HG03039 (cell line): ENCODE measurements at regions not wholly inside any gene's neighbourhood (a gene's known extent, or its start where the extent isn't known, plus 50 kb on each side); places are given as distances from the start of the nearest gene placed in this dataset.

Source experiments
- ATAC-seq: cut with Tn5 transposase; IDR thresholded peaks from one replicate; pipeline ENCODE4 v1.9.1; 2021; ENCODE audit warnings: mild to moderate bottlenecking, moderate library complexity; ENCODE audit not compliant: unreplicated experiment

DNA sequence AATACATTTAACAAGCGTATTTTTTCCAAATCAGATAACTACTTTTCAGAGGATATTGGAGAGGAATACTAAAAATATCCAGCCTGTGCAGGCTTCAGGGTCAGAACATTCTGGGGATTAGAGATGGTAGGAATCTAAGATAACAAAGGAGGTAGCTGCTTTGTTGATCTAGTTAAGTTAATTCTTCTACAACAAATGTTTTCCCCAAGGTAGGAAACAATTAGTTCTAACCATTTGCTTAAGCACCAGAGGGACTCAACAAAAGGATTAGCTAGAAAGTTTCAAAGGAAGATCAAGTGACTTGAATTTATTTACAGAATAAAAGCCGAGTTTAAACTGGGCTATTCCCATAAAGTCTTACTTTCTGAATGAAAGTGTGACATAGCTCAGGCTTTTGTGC is 524.2 kb downstream of the TMTC2 start:
- ATAC-seq = no peak

DNA sequence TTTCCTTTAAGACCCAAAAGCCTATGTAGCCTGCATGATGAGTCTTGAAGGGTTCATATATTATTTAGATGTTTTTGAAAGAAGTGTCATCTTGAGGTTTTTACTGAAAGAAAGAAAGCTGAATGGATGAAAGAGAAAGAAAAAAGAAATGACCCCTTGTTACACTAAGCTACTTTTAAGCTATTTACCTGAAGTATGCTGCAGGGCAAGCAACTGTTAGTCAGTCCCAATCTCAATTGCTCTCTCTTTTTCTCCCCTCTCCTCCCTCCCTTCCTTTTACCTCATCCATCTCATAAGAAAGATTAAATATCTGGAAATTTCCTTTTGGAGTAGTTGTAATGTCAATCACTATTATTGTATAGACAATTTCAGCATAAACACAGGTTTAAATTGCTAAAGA is 512.4 kb downstream of the TMTC2 start:
- ATAC-seq = no peak

DNA sequence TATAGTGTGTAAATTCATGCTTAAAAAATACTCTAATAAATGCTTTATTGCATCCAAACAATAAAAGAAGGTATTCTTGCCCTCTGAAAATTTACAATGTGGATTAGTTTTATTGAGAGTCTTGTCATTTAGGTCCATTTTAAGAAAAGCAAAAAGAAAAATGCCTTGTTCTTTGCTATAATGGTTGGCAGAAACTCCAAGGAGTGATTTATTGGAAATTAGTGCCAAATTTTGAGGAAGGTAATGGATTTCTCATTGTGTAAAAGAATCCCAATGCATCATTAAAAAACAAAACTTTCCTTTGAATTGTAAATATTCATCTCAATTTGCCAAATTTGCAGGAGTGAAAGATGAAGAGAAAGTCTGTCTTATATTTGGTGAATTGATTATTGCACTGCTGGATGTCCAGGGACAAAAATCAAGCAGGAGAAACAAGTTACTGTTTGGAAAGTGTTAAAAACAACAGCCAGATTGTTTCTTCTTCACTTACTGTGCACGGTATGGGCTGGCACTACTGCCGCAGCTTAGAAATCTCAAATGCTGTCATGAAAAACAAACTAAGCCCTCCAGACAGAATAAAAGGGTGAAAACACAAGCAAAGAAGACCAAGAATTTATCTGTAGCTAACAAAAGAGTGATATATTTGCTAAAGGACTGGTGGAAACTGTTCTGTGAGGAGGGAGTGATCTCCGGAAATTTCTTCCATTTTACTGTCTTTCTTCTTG is 511.7 kb downstream of the TMTC2 start:
- no peak for ATAC-seq

DNA sequence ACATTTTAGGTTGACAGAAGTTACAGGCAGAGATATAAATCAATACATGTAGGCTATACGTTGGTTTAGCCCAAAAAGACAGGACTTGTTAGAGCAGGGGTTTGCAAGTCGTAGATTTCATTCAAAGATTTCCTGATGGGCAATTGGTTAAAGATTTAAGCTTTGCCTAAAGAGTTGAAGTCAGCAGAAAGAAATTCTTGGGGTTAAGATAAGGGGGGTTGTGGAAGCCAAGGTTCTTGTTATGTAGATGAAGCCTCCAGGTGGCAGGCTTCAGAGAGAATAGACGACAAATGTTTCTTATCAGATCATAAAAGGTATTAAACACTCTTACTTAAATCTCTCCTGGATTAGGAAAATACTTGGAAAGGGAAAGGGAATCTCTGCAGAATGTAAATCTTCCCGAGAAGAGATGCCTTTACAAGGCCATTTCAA is 510.8 kb downstream of the TMTC2 start:
- no peak for ATAC-seq

DNA sequence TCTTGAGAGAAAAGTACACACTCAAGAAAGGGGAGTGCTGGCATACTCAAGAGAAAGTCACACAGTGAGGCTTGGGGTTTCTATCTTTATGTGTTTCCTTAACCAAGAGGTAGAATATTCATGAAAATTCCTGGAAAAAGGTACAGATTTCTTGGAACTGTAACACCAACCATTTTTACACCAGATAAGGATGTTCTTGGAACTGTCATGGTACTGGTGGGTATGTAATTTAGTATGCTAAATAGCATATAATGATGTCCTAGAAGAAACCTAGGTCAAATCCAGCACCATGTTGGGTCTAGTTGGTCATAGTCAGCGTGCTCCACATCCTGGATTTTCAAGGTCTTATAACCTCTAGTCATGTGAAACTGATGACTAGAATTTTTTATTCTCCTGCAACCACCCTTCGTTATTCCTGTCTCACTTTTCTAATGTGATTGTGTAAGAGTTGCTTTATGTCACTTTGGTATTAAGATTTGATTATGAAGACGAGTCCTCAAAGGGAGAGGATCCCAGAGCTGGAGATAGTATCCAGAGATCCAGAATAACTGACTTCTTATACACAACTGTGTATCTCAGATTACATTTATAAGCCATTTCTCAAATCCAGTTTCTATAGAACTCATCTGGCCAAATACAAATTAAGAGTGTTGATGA is 510.1 kb downstream of the TMTC2 start:
- no peak for ATAC-seq

DNA sequence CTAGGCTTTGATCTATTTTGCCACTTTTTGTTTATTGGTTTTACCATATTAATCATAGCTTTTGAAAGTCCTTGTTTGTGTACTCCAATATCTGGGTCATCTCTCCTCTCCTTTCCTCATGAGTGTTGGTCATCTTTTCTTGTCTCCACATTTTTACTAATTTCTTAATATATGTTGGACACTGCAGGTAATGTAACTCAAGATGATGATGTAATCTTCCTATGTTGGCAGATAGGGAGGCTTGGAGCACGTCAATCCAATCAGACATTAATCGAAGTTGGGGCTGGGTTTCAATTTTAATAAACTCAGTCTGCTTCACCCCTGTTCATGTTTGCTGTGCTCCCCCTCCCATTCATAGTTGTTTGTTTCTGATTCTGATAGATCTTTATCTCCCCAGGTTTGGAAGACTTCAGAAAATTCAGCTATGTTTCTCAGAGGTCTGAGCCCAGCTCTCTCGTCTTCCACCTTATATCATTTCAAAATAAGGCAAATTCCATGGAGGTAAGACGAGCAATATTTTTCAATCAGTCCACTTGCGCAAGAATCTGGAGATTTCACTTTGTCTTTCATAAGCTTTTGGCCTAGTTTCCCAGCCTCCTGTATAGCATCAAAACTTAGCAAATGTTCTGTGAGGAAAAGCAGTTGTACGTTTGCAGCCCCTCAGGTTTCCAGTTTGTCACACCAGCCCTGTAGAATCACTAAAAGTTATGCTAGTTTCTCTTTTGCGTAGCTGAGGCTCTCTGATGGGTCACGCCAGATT is 504.1 kb downstream of the TMTC2 start:
- ATAC-seq = no peak

DNA sequence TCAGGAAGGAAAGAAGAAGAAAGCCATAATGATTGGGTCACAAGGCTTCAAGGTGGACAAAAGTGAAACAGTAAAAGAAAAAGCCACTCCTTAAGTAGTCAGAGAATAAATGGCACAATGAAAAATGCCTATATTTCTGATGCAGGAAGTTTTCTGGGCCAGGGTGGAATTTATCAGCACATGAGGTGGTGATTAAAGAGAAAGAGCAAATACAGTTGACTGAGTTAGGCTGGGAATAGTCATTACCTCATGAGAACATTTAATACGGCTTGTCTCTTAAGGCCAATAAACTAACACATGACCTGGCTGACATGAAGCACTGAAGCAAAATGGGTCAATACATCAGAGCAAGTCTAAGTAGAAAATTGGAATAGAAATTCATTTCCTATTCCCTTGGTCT is 499.7 kb downstream of the TMTC2 start:
- no peak for ATAC-seq

DNA sequence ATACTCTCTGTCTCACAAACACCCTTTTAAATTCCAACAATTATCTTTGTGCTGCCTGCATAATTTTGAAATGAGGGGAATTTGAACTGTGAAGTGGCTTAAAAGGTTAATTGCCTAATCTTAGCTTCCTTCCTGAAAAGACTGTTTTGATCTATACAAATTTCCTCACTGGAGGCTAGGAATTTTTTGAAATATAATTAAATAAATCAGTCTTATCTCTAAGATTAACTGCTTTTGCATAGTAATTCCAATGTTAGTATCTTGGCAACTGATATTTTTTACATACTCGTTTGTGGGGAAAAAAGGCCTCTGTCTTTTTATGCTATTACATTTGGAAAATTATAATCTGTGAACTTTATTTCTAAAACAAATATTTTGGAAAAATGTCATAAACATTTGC is 498.5 kb downstream of the TMTC2 start:
- no peak for ATAC-seq
